NCI-H1436 (cell line): ENCODE measurements at regions not wholly inside any gene's neighbourhood (a gene's known extent, or its start where the extent isn't known, plus 50 kb on each side); places are given as distances from the start of the nearest gene placed in this dataset.
A peak's percentile ranks its signal among the peaks of the same experiment; 100 is the strongest.

Experiments
- DNase-seq: peaks from one replicate; lab custom pipeline; 2025; lab: John Stamatoyannopoulos, UW

- DNase-seq: no peak
Measured at GRCh38 chr6:138580040-138580439, 80.7 kb upstream of the NHSL1 start.

- no peak for DNase-seq
Measured at GRCh38 chr6:138580801-138581200, 81.5 kb upstream of the NHSL1 start.

GRCh38 chr6:138582573-138582972 lies 83.3 kb upstream of the NHSL1 start:
- DNase-seq: no peak

GRCh38 chr6:138586638-138587037 lies 87.3 kb upstream of the NHSL1 start:
- DNase-seq: no peak

GRCh38 chr6:138588805-138589434 lies 89.6 kb upstream of the NHSL1 start:
- DNase-seq: peak; percentile 47

- peak; percentile 71 for DNase-seq
Measured at GRCh38 chr6:138590796-138591709, 91.8 kb upstream of the NHSL1 start.

- DNase-seq: no peak
Measured at GRCh38 chr6:138592749-138593123, 93.4 kb upstream of the NHSL1 start.

- no peak for DNase-seq
Measured at GRCh38 chr6:138593124-138593877, 94.0 kb upstream of the NHSL1 start.

- no peak for DNase-seq
Measured at GRCh38 chr6:138593909-138594757, 94.8 kb upstream of the NHSL1 start.

GRCh38 chr6:138594758-138595140 lies 95.5 kb upstream of the NHSL1 start:
- no peak for DNase-seq

- no peak for DNase-seq
Measured at GRCh38 chr6:138596126-138596525, 96.8 kb upstream of the NHSL1 start.

- DNase-seq: no peak
Measured at GRCh38 chr6:138596591-138596990, 97.3 kb upstream of the NHSL1 start.

GRCh38 chr6:138597336-138597735 lies 98.0 kb upstream of the NHSL1 start:
- DNase-seq: no peak

- no peak for DNase-seq
Measured at GRCh38 chr6:138598562-138599173, 99.4 kb upstream of the NHSL1 start.

GRCh38 chr6:138600261-138600660 lies 101.0 kb upstream of the NHSL1 start:
- DNase-seq: no peak

- DNase-seq: no peak
Measured at GRCh38 chr6:138600726-138601125, 101.4 kb upstream of the NHSL1 start.

GRCh38 chr6:138601128-138601527 lies 101.8 kb upstream of the NHSL1 start:
- no peak for DNase-seq

- no peak for DNase-seq
Measured at GRCh38 chr6:138605958-138606357, 106.7 kb upstream of the NHSL1 start.

GRCh38 chr6:138607478-138608433 lies 108.5 kb upstream of the NHSL1 start:
- DNase-seq: no peak

- no peak for DNase-seq
Measured at GRCh38 chr6:138608896-138609295, 109.6 kb upstream of the NHSL1 start.
